T-helper 1 cell treated with Interleukin-12 subunit alpha and Interleukin-12 subunit beta and Interleukin-4 antibody, amounts not matched to agents 30 μg/mL and 1 μg/mL, for 36 hours (primary cell): ENCODE measurements at regions not wholly inside any gene's neighbourhood (a gene's known extent, or its start where the extent isn't known, plus 50 kb on each side); places are given as distances from the start of the nearest gene placed in this dataset.

Source experiments
- H3K27ac Mint-ChIP-seq: one replicate; pipeline ENCODE4 v1.8.0; 2021; ENCODE audit warnings: mild to moderate bottlenecking, mixed read lengths
- H3K27me3 Mint-ChIP-seq: one replicate; pipeline ENCODE4 v1.8.0; 2021; ENCODE audit warnings: low read depth, mixed read lengths
- H3K36me3 Mint-ChIP-seq: one replicate; pipeline ENCODE4 v1.8.0; 2021; ENCODE audit warnings: low read depth, mixed read lengths
- H3K4me1 Mint-ChIP-seq: one replicate; pipeline ENCODE4 v1.8.0; 2021; ENCODE audit warnings: low read depth, mixed read lengths
- H3K4me3 Mint-ChIP-seq: one replicate; pipeline ENCODE4 v1.8.0; 2021; ENCODE audit warnings: mild to moderate bottlenecking, moderate library complexity, mixed read lengths
- H3K9me3 Mint-ChIP-seq: one replicate; pipeline ENCODE4 v1.8.0; 2021; ENCODE audit warnings: mixed read lengths

- Mint-ChIP-seq H3K4me1 (no peaks in the 10 kb centered on the region), H3K36me3 (no peaks in the 10 kb centered on the region), H3K4me3 (no peak overlapping the region), H3K9me3 (peaks cover 18% of the 10 kb centered on the region), H3K27ac (no peak overlapping the region), H3K27me3 (no peaks in the 10 kb centered on the region)
Measured at GRCh38 chr7:136807598-136807997, 60.9 kb upstream of the CHRM2 start.

- Mint-ChIP-seq H3K27ac (no peak overlapping the region), H3K27me3 (no peaks in the 10 kb centered on the region), H3K9me3 (peaks cover 10% of the 10 kb centered on the region), H3K36me3 (no peaks in the 10 kb centered on the region), H3K4me3 (no peak overlapping the region), H3K4me1 (no peaks in the 10 kb centered on the region)
Measured at GRCh38 chr7:136803028-136803427, 65.4 kb upstream of the CHRM2 start.

DNA sequence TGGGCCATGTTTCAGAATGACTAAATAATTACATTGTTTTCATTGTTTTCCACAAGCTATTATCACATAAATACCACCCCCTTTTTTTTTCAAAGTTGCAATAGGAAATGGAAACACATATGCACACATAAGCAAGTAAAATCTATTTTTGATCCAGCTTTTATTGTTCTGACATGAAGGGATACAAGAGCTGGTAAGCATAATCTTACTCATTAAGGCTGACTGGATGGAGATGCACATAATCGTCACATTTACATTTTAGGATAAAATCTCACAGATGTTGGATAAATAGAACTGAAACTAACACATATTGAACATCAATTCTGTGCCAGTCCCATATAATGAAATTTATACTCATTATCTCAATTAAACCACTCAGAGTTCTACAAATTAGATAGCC, 84.5 kb upstream of the CHRM2 start:
- Mint-ChIP-seq H3K4me1 (no peaks in the 10 kb centered on the region), H3K27me3 (no peaks in the 10 kb centered on the region), H3K4me3 (no peak overlapping the region), H3K27ac (no peak overlapping the region), H3K36me3 (no peaks in the 10 kb centered on the region), H3K9me3 (peaks cover 15% of the 10 kb centered on the region)

DNA sequence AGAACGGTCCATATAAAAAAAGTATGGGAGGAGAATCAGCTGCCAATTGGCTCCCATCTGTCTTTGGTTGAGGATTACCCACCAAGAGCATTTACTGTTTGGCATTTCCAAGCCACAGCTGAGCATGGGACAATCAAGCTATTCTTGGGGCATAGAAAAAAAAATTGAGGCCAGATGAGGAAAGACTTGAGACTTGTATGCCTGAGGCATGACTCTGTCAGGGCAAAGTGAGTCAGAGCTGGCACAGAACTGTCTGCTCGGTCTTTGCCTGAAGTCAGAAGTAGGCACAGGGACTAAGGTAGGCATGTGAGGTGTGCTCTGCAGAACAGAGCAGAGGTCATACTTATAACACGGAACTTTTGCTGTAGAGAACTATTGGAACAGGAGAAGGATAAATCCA, 126.5 kb upstream of the CHRM2 start:
- Mint-ChIP-seq H3K9me3 (peaks cover 35% of the 10 kb centered on the region), H3K27ac (no peak overlapping the region), H3K4me3 (no peak overlapping the region), H3K27me3 (no peaks in the 10 kb centered on the region), H3K36me3 (no peaks in the 10 kb centered on the region), H3K4me1 (no peaks in the 10 kb centered on the region)

- no peak overlapping the region for H3K4me3 Mint-ChIP-seq
- H3K4me1 Mint-ChIP-seq, result no peaks in the 10 kb centered on the region
- H3K27me3 Mint-ChIP-seq, result no peaks in the 10 kb centered on the region
- H3K27ac Mint-ChIP-seq, result no peak overlapping the region
- peaks cover 9% of the 10 kb centered on the region for H3K9me3 Mint-ChIP-seq
- no peaks in the 10 kb centered on the region for H3K36me3 Mint-ChIP-seq
Measured at GRCh38 chr7:136728945-136729344, 139.5 kb upstream of the CHRM2 start.

DNA sequence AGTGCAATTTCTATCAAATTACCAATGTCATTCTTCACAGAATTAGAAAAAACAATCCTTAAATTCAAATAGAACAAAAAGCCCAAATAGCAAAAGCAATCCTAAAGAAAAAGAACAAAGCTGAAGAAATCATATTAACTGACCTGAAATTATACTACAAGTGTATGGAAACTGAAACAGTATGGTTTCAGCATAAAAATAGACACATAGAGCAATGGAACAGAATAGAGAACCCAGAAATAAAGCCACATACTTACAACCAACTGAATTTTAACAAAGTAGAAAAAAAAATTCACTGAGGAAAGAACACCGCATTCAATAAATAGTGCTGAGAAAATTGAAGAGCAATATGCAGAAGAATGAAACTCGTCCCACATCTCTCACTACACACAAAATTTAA, 142.0 kb upstream of the CHRM2 start:
- no peak overlapping the region for H3K27ac Mint-ChIP-seq
- H3K4me1 Mint-ChIP-seq, result no peaks in the 10 kb centered on the region
- H3K4me3 Mint-ChIP-seq, result no peak overlapping the region
- no peaks in the 10 kb centered on the region for H3K36me3 Mint-ChIP-seq
- H3K9me3 Mint-ChIP-seq, result peaks cover 12% of the 10 kb centered on the region
- no peaks in the 10 kb centered on the region for H3K27me3 Mint-ChIP-seq

- H3K27me3 Mint-ChIP-seq, result no peaks in the 10 kb centered on the region
- no peaks in the 10 kb centered on the region for H3K36me3 Mint-ChIP-seq
- peaks cover 12% of the 10 kb centered on the region for H3K9me3 Mint-ChIP-seq
- H3K4me3 Mint-ChIP-seq, result no peak overlapping the region
- no peaks in the 10 kb centered on the region for H3K4me1 Mint-ChIP-seq
- no peak overlapping the region for H3K27ac Mint-ChIP-seq
Measured at GRCh38 chr7:136717910-136718557, 150.4 kb upstream of the CHRM2 start.

- Mint-ChIP-seq H3K27ac (no peak overlapping the region), H3K27me3 (no peaks in the 10 kb centered on the region), H3K36me3 (no peaks in the 10 kb centered on the region), H3K9me3 (peaks cover 17% of the 10 kb centered on the region), H3K4me1 (no peaks in the 10 kb centered on the region), H3K4me3 (no peak overlapping the region)
Measured at GRCh38 chr7:136714062-136714461, 154.4 kb upstream of the CHRM2 start.

- H3K36me3 Mint-ChIP-seq, result no peaks in the 10 kb centered on the region
- H3K4me1 Mint-ChIP-seq, result no peaks in the 10 kb centered on the region
- H3K27ac Mint-ChIP-seq, result no peak overlapping the region
- peaks cover 12% of the 10 kb centered on the region for H3K9me3 Mint-ChIP-seq
- H3K4me3 Mint-ChIP-seq, result no peak overlapping the region
- H3K27me3 Mint-ChIP-seq, result no peaks in the 10 kb centered on the region
Measured at GRCh38 chr7:136710751-136711150, 157.7 kb upstream of the CHRM2 start.

- no peak overlapping the region for H3K4me3 Mint-ChIP-seq
- H3K36me3 Mint-ChIP-seq, result no peaks in the 10 kb centered on the region
- H3K27me3 Mint-ChIP-seq, result no peaks in the 10 kb centered on the region
- H3K9me3 Mint-ChIP-seq, result peaks cover 12% of the 10 kb centered on the region
- no peaks in the 10 kb centered on the region for H3K4me1 Mint-ChIP-seq
- no peak overlapping the region for H3K27ac Mint-ChIP-seq
Measured at GRCh38 chr7:136709876-136710275, 158.6 kb upstream of the CHRM2 start.

- Mint-ChIP-seq H3K27me3 (no peaks in the 10 kb centered on the region), H3K36me3 (no peaks in the 10 kb centered on the region), H3K27ac (no peak overlapping the region), H3K4me3 (no peak overlapping the region), H3K4me1 (no peaks in the 10 kb centered on the region), H3K9me3 (no peaks in the 10 kb centered on the region)
Measured at GRCh38 chr7:136702913-136703312, 165.5 kb upstream of the CHRM2 start.

GRCh38 chr7:136698977-136699376, 169.5 kb upstream of the CHRM2 start:
- Mint-ChIP-seq H3K4me3 (no peak overlapping the region), H3K27ac (no peak overlapping the region), H3K4me1 (no peaks in the 10 kb centered on the region), H3K9me3 (no peaks in the 10 kb centered on the region), H3K27me3 (no peaks in the 10 kb centered on the region), H3K36me3 (no peaks in the 10 kb centered on the region)

- H3K4me1 Mint-ChIP-seq, result no peaks in the 10 kb centered on the region
- H3K9me3 Mint-ChIP-seq, result no peaks in the 10 kb centered on the region
- H3K27ac Mint-ChIP-seq, result no peak overlapping the region
- no peak overlapping the region for H3K4me3 Mint-ChIP-seq
- no peaks in the 10 kb centered on the region for H3K36me3 Mint-ChIP-seq
- H3K27me3 Mint-ChIP-seq, result no peaks in the 10 kb centered on the region
Measured at GRCh38 chr7:136698231-136698630, 170.2 kb upstream of the CHRM2 start.

DNA sequence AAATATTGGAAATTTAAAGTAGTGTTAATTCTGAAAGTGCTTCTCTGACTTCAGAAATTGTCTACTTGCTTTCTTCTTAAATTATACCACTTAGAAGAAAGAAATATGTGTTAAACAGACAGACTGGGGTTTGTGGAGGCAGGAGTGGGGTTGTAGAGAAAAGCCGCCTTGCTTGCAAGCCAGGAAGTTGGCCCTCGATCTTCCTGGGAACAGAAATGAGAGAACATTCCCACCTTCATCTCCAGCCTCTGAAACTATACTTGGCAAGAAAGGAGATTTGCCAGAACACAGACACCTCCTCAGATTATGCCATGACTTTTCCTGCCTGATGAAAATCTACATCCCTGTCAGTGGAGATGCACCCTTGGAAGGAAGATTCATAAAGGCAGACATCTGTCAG, 171.2 kb upstream of the CHRM2 start:
- H3K36me3 Mint-ChIP-seq, result no peaks in the 10 kb centered on the region
- H3K4me1 Mint-ChIP-seq, result no peaks in the 10 kb centered on the region
- no peaks in the 10 kb centered on the region for H3K9me3 Mint-ChIP-seq
- no peaks in the 10 kb centered on the region for H3K27me3 Mint-ChIP-seq
- no peak overlapping the region for H3K27ac Mint-ChIP-seq
- no peak overlapping the region for H3K4me3 Mint-ChIP-seq

- Mint-ChIP-seq H3K27ac (no peak overlapping the region), H3K4me1 (no peaks in the 10 kb centered on the region), H3K36me3 (no peaks in the 10 kb centered on the region), H3K4me3 (no peak overlapping the region), H3K9me3 (no peaks in the 10 kb centered on the region), H3K27me3 (no peaks in the 10 kb centered on the region)
Measured at GRCh38 chr7:136693166-136694119, 175.0 kb upstream of the CHRM2 start.
